A549 (cell line): ENCODE measurements at regions not wholly inside any gene's neighbourhood (a gene's known extent, or its start where the extent isn't known, plus 50 kb on each side); places are given as distances from the start of the nearest gene placed in this dataset.

ENCODE experiments used
- SREBF2 ChIP-seq: fragments of 450-650 bp; IDR thresholded peaks from 2 replicates; pipeline ENCODE4 v1.6.1; 2014; ENCODE audit warnings: mild to moderate bottlenecking, moderate library complexity
- ZFP36 ChIP-seq: fragments of 450-650 bp; IDR thresholded peaks from 2 replicates; pipeline ENCODE4 v1.6.1; 2014; ENCODE audit warnings: borderline replicate concordance; ENCODE audit not compliant: partially characterized antibody
- TF ChIP-seq, protein P1 (sequence below): fragments of >200 bp; sonication (Bioruptor Twin); formaldehyde crosslinking; IDR thresholded peaks from 3 replicates; pipeline ENCODE4 v1.5.1; 2016
- TF ChIP-seq, protein P2 (sequence below): fragments of 250-450 bp; sonication (Bioruptor Pico); IDR thresholded peaks from 2 replicates; pipeline ENCODE4 v1.5.0; 2021; ENCODE audit warnings: mild to moderate bottlenecking, moderate library complexity, borderline replicate concordance

DNA sequence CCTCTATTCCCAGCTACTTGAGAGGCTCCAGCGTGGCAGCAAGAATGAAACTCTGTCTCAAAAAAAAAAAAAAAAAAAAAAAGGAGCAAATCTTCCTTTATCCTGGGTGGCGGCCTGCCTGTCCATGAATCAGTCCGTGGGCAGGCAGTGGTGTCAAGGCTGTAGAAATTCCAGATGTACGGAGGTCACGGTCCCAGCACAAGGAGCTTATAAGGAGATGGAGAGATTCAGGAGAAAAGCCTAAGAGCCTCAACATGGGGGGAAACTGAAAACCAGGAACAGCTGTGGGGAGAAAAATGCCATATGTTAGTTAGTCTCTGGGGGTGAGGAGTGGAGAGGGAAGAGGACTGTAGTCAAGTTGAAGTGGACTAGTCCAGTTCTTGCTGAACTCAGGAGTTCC is 130.5 kb upstream of the CRY1 start:
- TF ChIP-seq, protein P1, sequence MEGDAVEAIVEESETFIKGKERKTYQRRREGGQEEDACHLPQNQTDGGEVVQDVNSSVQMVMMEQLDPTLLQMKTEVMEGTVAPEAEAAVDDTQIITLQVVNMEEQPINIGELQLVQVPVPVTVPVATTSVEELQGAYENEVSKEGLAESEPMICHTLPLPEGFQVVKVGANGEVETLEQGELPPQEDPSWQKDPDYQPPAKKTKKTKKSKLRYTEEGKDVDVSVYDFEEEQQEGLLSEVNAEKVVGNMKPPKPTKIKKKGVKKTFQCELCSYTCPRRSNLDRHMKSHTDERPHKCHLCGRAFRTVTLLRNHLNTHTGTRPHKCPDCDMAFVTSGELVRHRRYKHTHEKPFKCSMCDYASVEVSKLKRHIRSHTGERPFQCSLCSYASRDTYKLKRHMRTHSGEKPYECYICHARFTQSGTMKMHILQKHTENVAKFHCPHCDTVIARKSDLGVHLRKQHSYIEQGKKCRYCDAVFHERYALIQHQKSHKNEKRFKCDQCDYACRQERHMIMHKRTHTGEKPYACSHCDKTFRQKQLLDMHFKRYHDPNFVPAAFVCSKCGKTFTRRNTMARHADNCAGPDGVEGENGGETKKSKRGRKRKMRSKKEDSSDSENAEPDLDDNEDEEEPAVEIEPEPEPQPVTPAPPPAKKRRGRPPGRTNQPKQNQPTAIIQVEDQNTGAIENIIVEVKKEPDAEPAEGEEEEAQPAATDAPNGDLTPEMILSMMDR = no peak
- no peak for TF ChIP-seq ZFP36
- TF ChIP-seq, protein P2, sequence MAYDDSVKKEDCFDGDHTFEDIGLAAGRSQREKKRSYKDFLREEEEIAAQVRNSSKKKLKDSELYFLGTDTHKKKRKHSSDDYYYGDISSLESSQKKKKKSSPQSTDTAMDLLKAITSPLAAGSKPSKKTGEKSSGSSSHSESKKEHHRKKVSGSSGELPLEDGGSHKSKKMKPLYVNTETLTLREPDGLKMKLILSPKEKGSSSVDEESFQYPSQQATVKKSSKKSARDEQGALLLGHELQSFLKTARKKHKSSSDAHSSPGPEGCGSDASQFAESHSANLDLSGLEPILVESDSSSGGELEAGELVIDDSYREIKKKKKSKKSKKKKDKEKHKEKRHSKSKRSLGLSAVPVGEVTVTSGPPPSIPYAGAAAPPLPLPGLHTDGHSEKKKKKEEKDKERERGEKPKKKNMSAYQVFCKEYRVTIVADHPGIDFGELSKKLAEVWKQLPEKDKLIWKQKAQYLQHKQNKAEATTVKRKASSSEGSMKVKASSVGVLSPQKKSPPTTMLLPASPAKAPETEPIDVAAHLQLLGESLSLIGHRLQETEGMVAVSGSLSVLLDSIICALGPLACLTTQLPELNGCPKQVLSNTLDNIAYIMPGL (CRISPR knock-in tag) = no peak
- TF ChIP-seq SREBF2 = no peak
